ENCODE measurements at regions not wholly inside any gene's neighbourhood (a gene's known extent, or its start where the extent isn't known, plus 50 kb on each side); places are given as distances from the start of the nearest gene placed in this dataset.

DNA sequence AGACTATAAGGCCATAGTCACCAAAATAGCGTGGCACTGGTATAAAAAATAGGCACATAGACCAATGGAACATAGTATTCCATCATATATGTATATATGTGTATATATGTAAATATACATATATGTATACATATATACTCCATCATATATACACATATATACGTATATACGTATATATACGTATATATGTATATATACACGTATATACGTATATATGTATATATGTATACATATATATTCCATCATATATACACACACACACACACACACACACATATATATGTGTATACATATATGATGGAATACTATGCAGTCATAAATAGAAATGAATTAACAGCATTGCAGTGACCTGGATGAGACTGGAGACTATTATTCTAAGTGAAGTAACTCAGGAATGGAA, 204.6 kb downstream of the LTN1 start:
- DNase-seq (ENCODE audit: low read depth) = no peak

DNA sequence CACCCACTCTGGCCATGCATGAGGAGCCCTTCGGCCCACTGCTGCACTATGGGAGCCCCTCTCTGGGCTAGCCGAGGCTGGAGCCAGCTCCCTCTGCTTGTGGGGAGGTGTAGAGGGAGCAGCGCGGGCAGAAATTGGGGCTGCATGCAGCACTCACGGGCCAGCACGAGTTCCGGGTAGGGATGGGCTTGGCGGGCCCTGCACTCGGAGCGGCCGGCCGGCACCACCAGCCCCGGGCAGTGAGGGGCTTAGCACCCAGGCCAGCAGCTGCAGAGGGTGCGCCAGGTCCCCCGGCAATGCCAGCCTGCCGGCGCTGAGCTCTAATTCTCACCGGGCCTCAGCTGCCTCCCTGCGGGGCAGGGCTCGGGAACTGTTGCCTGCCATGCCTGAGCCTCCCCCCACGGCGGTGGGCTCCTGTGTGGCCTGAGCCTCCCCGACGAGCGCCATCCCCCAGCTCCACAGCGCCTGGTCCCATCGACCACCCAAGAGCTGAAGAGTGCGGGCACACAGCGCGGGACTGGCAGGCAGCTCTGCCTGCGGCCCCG, 209.0 kb downstream of the LTN1 start:
- no peak for DNase-seq (ENCODE audit: low read depth)

DNA sequence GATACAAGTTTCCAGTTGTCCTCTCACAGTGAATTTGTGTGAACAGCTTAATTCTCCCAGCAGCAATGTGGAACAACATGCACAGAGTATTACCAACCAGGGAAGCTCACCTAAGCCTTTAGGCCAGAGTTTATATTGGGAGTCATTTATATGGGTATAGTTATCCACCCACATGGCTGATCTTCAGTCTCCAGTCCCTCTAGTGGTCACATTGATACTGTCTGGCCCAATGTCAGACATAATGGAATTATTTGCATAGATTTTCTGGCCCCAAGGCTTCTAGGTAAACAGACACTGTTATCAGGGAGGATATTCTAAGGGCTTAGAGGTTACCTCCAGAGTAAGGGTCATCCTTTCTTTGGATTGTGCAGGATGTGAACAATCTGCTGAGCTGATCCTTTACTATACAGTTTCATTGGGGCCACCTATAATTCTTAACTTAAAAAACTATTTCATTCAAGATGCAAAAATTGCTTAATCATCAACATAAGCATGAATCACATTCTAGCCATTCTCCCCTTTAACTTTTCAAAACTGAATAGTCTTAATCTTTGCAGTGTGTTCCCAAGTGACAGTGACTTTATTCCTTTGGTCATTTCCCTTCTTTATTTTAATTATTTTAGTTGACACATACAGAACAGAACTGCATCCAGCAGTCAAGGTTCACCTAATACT, 210.9 kb downstream of the LTN1 start:
- DNase-seq (ENCODE audit: low read depth) = no peak

DNA sequence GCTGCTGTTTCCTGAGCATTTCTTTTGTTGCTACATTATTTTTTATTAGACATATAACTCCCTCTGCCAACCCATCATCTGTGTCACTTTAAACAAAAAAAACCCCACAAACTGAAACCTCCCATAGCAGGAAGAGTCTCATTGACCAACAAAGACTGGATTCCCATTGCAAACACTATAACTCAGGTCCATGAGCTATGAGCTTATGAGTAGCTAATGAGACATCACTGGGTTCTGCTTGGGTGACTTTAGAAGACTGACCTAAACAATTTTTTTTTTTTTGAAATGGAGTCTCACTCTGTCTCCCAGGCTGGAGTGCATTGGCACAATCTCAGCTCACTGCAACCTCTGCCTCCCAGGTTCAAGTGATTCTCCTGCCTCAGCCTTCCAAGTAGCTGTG, 212.8 kb downstream of the LTN1 start:
- DNase-seq (ENCODE audit: low read depth) = no peak

DNA sequence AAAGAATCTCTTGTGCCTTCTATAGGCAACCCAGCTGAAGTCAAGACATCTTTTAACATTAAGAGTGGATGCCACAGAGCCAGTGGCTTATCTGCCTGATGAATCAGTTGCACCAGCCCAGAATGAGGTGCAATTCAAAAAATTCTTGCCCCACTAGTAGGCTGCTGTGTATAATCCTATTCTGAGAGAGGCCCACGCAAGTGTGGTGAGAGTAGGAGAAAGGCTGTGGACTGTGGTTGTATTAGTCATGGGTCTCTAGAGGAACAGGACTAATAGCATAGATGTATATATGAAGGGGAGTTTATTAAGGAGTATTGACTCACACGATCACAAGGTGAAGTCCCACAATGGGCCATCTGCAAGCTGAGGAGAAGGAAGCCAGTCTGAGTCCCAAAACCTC, 216.4 kb downstream of the LTN1 start:
- no peak for DNase-seq (ENCODE audit: low read depth)

DNA sequence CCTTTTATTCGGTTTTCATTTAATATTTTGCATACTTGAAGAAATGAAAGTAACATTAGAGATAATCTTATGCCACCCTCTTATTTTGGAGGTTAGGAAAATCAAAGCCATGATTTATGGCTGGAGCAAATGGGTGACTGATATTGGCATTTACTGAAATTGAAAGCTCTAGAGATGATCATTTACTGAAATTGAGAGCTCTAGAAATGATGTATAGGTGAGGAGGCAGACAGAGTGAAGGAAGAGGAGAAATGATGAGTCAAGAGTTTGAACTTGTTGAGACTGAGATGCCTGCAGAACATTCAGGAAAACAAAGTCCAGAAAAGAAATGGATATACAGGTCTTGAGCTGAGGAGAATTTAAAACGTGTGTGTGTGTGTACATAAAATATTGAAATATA, 217.6 kb downstream of the LTN1 start:
- no peak for DNase-seq (ENCODE audit: low read depth)

DNA sequence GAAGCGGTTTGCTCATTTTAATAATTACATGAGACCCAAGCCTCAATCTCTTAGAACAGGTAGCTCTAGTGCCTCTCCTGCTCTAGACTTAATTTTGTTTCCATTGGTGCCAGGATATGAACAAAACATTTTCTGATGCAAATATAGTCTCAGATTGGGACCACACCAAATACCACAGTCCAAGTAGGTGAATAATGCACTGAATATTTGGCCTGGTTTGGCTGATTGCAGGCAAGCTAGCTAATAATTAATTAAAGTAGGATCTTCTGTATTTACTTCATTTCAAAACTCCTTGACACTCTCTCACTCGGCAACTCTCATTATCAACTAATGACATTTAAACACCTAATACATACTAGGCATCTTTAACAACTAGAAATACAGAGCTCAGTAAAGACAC, 219.6 kb downstream of the LTN1 start:
- no peak for DNase-seq (ENCODE audit: low read depth)

DNA sequence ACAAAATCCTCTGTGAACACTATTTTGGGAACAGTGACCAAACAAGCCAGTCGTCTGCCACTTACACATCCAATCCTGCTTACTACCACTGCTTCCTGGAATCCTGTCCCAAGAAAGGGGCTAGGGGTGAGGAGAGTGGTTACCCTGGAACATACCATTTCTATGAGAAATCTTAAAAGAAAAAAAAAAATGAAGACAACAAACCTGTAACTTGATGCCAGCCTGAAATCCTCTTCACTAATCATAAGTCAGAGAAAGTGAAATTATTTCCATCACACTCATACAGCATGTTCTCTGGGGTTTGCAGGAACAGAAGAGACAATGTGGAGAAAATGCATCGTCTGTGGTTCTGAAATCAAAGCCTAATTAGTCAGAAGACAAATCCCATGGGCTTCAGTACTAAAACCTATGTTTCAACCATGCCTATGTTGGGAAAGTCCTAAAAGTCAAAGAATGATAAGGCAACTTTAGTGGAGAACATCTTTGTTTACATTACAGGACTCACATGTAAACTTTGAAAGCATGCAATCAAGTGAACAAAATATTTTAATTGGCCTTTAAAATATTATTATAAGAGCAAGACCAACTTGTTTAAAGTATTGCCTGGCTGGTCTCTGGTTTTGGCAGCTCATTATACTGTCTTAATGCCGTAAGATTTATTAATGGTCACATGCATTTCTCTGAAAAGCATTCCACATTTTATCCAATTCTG, 220.7 kb downstream of the LTN1 start:
- no peak for DNase-seq (ENCODE audit: low read depth)

DNA sequence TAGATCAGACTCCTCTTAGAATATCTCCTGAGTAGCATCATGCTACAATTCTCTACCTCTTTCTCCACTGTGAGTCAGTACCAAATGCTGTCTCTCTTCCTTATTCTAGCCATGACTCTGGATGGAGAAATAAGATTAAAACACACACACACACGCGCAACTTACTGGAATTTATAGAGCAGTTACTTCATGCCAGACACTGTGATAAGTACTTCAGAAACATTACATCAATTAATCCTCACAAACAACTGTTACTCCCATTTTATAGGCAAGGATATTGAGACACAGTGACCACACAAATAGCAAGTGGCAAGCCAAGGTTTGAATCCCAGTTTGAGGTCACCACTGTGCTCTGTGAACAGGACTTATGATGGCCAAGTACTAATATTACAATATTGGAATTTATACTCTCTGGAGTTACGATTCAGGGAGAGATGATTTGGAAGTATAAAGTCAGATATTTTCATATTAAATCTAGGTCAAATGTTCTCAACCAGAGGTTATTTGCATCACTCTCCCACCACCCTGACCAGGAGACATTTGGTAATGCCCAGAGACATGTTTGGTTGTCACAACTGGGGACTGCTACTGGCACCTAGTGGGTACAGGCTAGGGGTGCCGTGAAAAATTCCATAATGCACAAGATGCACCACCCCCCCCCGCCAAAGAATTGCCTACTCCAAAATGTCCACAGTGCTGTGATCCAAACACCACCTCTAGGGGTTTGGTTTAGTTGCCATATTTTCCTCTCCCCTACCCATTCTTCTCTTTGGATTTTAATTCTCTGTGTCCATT, 221.6 kb downstream of the LTN1 start:
- no peak for DNase-seq (ENCODE audit: low read depth)

DNA sequence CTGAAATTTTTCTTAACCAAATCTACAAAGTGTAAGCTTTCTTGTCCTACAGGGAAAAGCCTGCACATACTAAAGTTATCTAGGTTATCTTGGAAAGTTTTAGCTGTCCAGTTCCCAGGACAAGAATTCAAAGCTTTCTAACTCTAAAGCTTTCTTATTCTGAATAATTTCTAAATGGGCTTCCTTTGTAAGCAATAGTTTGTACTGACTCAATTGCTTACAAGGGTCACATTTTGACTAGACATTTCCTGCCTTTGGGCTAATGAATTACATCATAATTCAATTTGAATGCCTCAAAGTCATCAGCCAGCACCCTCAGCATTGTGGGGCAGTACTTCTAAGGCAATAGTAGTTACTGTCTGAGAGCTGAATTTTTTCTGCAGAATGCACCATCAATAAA, 223.0 kb downstream of the LTN1 start:
- no peak for DNase-seq (ENCODE audit: low read depth)

DNA sequence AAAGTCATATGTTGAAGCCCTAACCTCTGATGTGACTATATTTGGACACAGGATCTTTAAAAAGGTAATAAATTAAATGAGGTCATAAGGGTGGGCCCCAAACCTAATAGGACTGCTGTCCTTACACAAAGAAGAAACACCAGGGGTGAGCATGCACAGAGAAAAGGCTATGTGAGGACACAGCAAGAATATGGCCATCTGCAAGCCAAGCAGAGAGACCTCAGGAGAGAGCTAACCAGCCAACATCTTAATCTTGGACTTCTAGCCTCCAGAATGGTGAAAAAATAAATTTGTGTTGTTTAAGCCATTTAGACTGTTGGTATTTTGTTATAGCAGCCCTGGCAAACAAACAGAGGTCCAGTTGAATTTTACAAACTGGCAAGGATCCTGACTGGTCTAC, 223.9 kb downstream of the LTN1 start:
- DNase-seq (ENCODE audit: low read depth) = no peak

DNA sequence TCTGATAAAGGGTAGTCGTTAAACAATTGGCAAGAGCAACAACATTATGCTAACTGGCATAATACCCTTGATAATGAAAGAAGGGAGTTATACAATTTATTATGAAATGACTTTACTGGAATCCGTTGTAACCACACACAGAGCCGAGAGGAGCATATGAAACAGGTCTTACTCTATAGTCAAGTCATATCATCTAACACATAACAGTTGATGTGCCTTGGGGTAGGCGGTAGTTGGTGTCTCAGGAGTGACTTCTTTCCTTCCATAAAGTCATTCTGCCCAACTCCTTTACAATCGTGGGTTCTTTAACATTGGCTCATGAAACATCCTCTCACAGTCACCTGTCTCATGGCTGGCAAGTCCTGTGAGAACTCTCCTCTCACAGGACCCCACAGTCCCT, 225.2 kb downstream of the LTN1 start:
- DNase-seq (ENCODE audit: low read depth) = no peak

DNA sequence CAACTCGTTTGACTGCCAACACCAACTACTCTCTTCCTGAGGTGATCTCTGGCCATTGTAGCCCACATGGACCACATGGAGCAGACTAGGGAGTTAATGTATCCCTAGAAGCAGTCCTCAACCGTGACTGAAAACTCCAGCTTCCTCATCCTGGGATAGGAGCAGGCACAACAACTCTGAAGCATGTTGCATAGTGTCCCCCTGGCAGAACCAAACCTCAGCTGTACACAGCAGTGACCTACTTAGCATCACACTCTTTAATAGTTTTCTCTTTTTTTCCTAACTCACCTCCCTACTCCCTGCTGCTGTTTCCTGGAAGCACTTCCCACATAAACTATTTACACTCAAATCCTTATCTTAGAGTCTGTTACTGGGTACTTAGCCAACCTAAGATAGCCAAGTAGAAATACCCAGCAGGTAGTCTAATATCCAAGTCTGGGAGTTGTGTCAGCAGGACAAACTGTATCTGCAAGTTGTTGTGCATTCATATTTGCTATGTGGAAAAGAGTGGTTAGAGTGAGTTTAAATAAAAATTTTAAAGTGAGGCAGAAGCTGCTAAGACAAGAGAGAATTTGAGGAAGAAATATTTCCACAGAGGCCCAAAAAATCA, 228.8 kb downstream of the LTN1 start:
- DNase-seq (ENCODE audit: low read depth) = no peak

DNA sequence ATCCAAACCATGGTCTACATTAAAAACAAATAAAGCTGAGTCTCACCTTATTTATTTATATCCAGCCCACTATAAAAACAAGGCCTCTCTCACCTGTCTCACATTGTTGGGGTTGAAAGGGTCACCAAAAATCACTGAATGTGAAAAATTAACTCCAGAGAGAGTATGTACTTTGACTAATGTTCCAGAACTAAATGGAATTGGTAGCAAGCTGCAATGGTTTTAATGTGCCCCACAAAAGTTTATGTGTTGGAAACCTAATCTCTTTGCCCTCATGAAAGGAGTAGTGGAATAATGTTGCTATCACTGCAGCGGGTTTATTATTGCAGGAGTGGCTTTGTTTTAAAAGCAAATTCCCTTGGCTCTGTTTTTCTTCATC, 230.3 kb downstream of the LTN1 start:
- no peak for DNase-seq (ENCODE audit: low read depth)

DNA sequence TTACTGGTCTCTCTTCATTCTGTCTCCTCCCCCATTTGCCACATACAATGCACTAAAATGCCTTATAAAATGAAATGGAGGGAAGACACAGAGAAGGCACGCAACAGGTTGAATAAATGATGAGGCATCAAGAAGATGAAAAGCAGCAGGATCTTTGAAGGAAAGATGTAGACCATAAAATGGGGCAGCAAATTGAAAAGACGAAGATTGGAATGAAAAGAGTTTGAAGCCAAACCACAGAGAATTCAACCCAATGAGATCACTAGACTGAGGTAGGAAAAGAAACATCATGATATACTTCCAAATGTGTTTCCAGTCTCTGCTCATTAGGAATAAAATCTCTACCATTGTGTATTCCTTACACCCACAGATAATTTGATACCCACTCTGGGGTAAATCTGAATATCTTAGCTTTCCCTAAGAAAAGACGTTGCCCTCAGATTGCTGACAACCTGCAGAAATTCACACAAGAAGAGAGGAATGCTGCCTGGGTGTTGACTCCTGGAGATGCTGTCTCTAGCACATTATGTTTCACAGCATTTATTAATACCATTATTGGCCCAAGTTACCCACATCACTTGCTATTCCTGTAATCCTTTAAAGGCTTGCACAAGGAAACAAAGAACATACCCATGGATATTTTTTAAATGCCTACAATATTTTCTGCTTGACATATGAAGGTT, 230.9 kb downstream of the LTN1 start:
- no peak for DNase-seq (ENCODE audit: low read depth)

DNA sequence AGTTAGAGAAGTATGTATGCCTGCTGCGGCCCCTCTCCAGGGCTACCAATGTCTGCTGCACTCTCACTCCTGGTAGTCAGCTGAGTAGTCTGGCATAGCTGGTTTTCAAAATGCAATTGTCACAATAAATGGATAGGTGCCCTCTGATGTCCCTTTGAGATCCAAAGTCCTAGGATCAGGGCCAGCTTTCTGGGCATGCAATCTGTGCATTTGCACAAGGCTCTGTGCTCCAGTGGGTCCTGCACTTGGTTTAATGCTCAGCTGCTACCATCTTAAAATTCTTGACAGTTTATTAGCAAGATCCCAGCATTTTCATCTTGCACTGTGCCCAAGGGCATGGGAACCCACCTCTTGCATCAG, 233.8 kb downstream of the LTN1 start:
- DNase-seq (ENCODE audit: low read depth) = no peak

DNA sequence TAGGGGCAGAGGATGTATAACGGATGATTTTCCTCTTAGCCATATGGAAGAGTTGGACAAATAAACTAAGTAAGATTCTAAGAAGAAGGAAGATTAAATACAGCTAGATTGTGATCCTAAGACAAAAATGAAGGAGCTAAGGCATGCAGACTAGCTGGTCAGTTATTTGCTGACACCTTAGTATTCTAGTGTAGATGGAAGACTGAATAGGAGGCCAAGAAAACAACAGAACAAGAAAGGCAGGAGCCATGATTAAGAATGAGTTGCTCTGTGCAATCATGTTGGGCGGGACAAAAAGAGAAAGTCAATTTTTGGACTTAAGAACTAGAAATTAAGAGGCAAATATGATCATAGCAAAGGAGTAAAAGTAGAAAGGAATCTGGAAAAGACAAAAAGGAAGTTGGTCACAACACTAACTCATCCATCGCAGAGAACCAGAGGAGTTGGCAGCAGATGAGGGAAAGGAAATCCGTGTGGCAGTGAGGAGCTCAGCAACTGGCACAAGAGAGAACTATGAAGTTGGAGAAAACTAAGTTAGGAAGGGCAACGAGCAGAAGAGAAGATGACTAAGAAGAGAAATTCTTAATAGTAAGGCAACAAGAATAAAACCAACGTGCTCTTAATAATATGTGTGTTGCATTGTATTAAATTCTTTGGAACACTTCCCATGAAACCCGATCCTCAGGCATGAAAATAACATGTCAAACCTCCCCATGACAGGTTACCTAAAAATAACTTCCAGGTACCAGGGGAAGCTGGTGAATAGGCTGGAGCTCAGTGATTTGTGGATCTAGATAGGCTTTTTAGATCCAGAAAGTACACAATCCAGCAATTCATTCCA, 234.4 kb downstream of the LTN1 start:
- DNase-seq (ENCODE audit: low read depth) = no peak

DNA sequence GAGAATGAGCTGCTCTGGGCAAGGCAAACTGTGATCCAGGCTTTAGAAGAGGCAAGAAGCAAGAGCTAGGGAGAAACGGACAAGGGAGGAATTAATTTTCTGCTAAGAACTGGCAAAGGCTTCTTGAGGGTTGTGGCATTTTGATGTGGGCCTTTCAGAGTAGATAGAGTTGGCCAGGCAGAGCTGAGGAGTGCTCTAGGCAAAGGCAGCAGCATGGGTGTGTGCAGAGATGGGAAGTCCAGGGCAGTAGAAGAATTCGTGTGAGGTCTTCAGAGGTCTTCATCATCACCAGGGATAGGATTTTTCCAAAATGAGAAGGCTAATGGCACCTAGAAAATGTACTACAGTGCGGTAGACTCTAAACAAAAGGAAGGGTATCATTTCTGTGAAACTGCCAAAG, 237.8 kb downstream of the LTN1 start:
- no peak for DNase-seq (ENCODE audit: low read depth)

DNA sequence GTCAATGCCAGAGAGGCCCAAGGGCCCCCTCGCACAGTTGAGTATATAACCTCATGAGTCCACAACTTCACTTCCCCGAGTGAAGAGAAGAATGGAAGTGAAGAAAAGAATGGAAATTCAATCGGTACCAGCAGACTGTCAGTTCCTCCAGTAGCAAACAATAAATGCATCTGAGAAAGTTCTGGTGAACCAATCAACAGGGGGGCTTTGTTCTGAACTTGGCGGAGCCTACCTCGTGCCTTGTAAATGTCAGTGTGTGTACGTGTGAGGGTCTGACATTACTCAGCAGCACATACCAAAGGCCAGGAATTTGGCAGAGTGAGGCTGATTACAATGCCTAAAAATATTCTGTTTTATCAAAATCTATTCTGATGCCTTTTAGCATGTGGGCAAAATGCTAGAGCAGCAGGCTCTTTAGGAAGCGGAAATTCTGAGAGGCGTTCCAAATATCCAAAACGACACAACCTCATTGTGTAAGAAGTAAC, 238.5 kb downstream of the LTN1 start:
- DNase-seq (ENCODE audit: low read depth) = no peak

DNA sequence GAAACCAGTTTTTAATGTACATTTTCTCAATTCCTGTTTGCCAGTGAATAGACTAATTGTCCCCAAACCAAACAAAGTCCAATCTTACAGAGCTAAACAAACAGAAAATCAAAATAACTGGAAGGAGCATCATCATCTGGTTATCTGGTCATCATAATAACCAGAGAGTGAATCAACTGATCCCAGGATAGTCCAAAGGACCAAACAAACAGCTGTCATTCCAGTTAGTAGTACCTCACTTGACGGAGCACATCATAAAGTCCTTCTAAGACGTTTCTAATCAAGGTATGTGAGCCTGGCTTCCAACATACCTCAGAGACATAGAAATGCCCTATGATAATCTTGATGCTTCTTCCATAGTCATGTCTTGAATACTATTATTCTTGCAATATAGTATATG, 240.5 kb downstream of the LTN1 start:
- DNase-seq (ENCODE audit: low read depth) = no peak

DNA sequence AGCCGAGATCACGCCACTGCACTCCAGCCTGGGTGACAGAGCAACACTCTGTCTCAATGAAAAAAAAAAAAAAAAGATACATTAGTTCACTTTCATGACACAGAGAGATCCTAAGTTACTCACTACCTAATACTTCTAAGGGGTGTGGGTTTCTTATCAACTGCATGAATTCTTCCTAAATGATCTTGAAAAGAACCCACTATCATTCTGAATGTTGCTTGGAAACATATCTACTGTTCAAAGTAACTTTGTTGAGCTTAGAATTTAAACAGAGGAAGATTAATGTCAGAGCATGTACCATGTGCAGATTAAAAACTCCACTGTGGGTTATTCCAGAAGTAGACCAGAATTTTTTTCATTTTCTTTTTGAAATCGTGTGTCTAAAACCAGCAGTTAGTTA, 241.5 kb downstream of the LTN1 start:
- no peak for DNase-seq (ENCODE audit: low read depth)

Data from activated T-helper 9 cell treated with anti-CD3 and anti-CD28 coated beads, Interleukin-2, amount 50 U/mL, for 16 hours (primary cell).